Esophagus muscularis mucosa (tissue), 4 donors: ENCODE measurements at regions not wholly inside any gene's neighbourhood (a gene's known extent, or its start where the extent isn't known, plus 50 kb on each side); places are given as distances from the start of the nearest gene placed in this dataset.
"Not testable (repeated sequence)": the region's sequence is repeated elsewhere in the genome, so short reads cannot be mapped to it uniquely, and the experiment has no call there.

Experiments
- DNase-seq: peaks from one replicate; pipeline ENCODE4 v3.0.0-alpha.2; 2017; ENCODE audit errors: extremely low spot score
- H3K27ac ChIP-seq, 4 donors: fragments of 200-600 bp; sonication (generic); replicated peaks in 1 of 4; 1 replicate in 3 of 4; 2 replicates in 1 of 4; pipeline ENCODE4 v1.5.1; 2016 to 2019; ENCODE audit warnings: mild to moderate bottlenecking in 1 of 4
- H3K27me3 ChIP-seq, 4 donors: fragments of 200-600 bp; sonication (generic); one replicate each; pipeline versions ENCODE4 v1.5.1 to v1.6.0; 2016 to 2019
- H3K36me3 ChIP-seq, 4 donors: fragments of 200-600 bp; sonication (generic); one replicate each; pipeline ENCODE4 v1.5.1; 2016 to 2019
- H3K4me1 ChIP-seq, 4 donors: fragments of 200-600 bp; sonication (generic); one replicate each; pipeline ENCODE4 v1.5.1; 2016 to 2019
- H3K4me3 ChIP-seq, 4 donors: fragments of 200-600 bp; sonication (generic); 1 replicate in 2 of 4; 2 replicates in 2 of 4; pipeline ENCODE4 v1.5.1; 2016 to 2019; ENCODE audit warnings: mild to moderate bottlenecking in 4 of 4, moderate library complexity in 1 of 4
- H3K9me3 ChIP-seq, 4 donors: fragments of 200-600 bp; sonication (generic); 1 replicate in 3 of 4; 2 replicates in 1 of 4; pipeline ENCODE4 v1.5.1; 2016 to 2019
- CTCF ChIP-seq, 3 experiments: fragments of 200-600 bp in 2 of 3; fragments of 450-650 bp in 1 of 3; sonication (generic) in 2 of 3; IDR thresholded peaks; one replicate each; pipeline ENCODE4 v1.5.1; 2017 to 2019; ENCODE audit warnings: antibody characterized with exemption in 3 of 3, mild to moderate bottlenecking in 2 of 3, moderate library complexity in 1 of 3
- EP300 ChIP-seq: sonication (generic); formaldehyde crosslinking; IDR thresholded peaks from one replicate; pipeline ENCODE4 v1.6.1; 2017; ENCODE audit warnings: antibody characterized with exemption
- POLR2A ChIP-seq: fragments of 450-650 bp; IDR thresholded peaks from one replicate; pipeline ENCODE4 v1.6.1; 2017; ENCODE audit warnings: antibody characterized with exemption, moderate library complexity, mild to moderate bottlenecking, low read depth
- POLR2AphosphoS5 ChIP-seq, 2 donors: sonication (generic); formaldehyde crosslinking; IDR thresholded peaks; one replicate each; pipeline ENCODE4 v1.6.1; 2017; ENCODE audit warnings: antibody characterized with exemption in 2 of 2
- WGBS: methylation state at CpG from one replicate; pipeline ENCODE4 v1.1.5; 2018; 5-methylcytosine and 5-hydroxymethylcytosine counted together
- intact Hi-C: fragments of 100-400 bp; cut with DNase I; formaldehyde crosslinking; loops from one replicate; pipeline ENCODE4 v1.15.1; 2023

- H3K9me3 ChIP-seq = no peaks in the 10 kb centered on the region
- no peaks in the 10 kb centered on the region for H3K36me3 ChIP-seq
- DNase-seq = no peak
- H3K27me3 ChIP-seq = no peaks in the 10 kb centered on the region
- H3K4me3 ChIP-seq = no peak overlapping the region
- no peak for TF ChIP-seq EP300
- TF ChIP-seq POLR2A = no peak
- TF ChIP-seq POLR2AphosphoS5 (IDR thresholded peaks at IDR 0.05) = no peak
- no peak for TF ChIP-seq CTCF (IDR thresholded peaks at IDR 0.05)
- intact Hi-C loops = no loop called here
- 84% methylated on average over 5 of the region's 5 CpGs for WGBS
- no peaks in the 10 kb centered on the region for H3K4me1 ChIP-seq
- H3K27ac ChIP-seq = no peak overlapping the region
Measured at GRCh38 chr4:12105519-12105918, 676.8 kb upstream of the HS3ST1 start.

GRCh38 chr4:12089920-12090319 is 661.2 kb upstream of the HS3ST1 start:
- H3K4me3 ChIP-seq, H3K4me1 ChIP-seq, intact Hi-C loops, H3K36me3 ChIP-seq, H3K27me3 ChIP-seq, DNase-seq, H3K9me3 ChIP-seq, H3K27ac ChIP-seq: not testable (repeated sequence)
- 90% methylated on average over 18 of the region's 21 CpGs for WGBS

GRCh38 chr4:12084690-12085089 is 656.0 kb upstream of the HS3ST1 start:
- Histone ChIP-seq H3K9me3 (no peaks in the 10 kb centered on the region), H3K4me1 (no peaks in the 10 kb centered on the region), H3K27me3 (no peaks in the 10 kb centered on the region), H3K4me3 (no peak overlapping the region), H3K36me3 (no peaks in the 10 kb centered on the region), H3K27ac (no peak overlapping the region)
- intact Hi-C loops = no loop called here
- TF ChIP-seq CTCF (IDR thresholded peaks at IDR 0.05) (no peak), POLR2A (no peak)
- WGBS = 59% methylated on average over 5 of the region's 5 CpGs
- DNase-seq = no peak

GRCh38 chr4:12071316-12071715 is 642.6 kb upstream of the HS3ST1 start:
- intact Hi-C loops = no loop called here
- H3K36me3 ChIP-seq = no peaks in the 10 kb centered on the region
- no peak for DNase-seq
- H3K27ac ChIP-seq = no peak overlapping the region
- H3K9me3 ChIP-seq = no peaks in the 10 kb centered on the region
- no peak for TF ChIP-seq POLR2A
- TF ChIP-seq CTCF (IDR thresholded peaks at IDR 0.05) = no peak
- TF ChIP-seq POLR2AphosphoS5 (IDR thresholded peaks at IDR 0.05) = no peak
- TF ChIP-seq EP300 = no peak
- H3K4me1 ChIP-seq = no peaks in the 10 kb centered on the region
- 95% methylated on average over 2 of the region's 2 CpGs for WGBS
- H3K27me3 ChIP-seq = no peaks in the 10 kb centered on the region
- no peak overlapping the region for H3K4me3 ChIP-seq

DNA sequence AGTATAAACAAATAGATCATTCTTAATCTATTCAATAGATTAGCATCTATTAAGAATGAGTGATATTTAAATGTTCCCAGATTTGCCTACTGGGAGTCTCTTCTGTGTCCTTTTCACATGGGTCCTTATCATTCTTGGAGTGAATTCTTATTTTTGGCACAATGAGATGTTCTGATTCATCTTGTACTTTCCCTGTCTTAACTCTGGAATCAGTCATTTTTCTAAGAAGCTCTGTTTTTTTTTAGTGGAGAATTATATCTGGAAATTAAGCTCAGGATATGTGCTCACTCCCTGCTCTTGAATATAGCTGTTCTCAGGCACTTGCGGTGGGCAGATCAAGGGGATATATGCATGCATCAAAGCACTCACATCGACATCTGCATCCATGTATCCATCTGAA is 625.3 kb upstream of the HS3ST1 start:
- no peak for TF ChIP-seq CTCF (IDR thresholded peaks at IDR 0.05)
- no peak for TF ChIP-seq EP300
- TF ChIP-seq POLR2AphosphoS5 (IDR thresholded peaks at IDR 0.05) = no peak
- no peak for TF ChIP-seq POLR2A
- WGBS = 89% methylated on average over 2 of the region's 2 CpGs
- Histone ChIP-seq H3K27ac (no peak overlapping the region), H3K27me3 (no peaks in the 10 kb centered on the region), H3K9me3 (no peaks in the 10 kb centered on the region), H3K4me1 (no peaks in the 10 kb centered on the region), H3K36me3 (no peaks in the 10 kb centered on the region), H3K4me3 (no peak overlapping the region)
- intact Hi-C loops = no loop called here
- no peak for DNase-seq
